HG02973 (cell line): ENCODE measurements at regions not wholly inside any gene's neighbourhood (a gene's known extent, or its start where the extent isn't known, plus 50 kb on each side); places are given as distances from the start of the nearest gene placed in this dataset.
A peak's percentile ranks its signal among the peaks of the same experiment; 100 is the strongest.

ENCODE experiments used
- ATAC-seq: cut with Tn5 transposase; IDR thresholded peaks from one replicate; pipeline ENCODE4 v1.9.1; 2021; ENCODE audit warnings: moderate library complexity; ENCODE audit not compliant: unreplicated experiment

DNA sequence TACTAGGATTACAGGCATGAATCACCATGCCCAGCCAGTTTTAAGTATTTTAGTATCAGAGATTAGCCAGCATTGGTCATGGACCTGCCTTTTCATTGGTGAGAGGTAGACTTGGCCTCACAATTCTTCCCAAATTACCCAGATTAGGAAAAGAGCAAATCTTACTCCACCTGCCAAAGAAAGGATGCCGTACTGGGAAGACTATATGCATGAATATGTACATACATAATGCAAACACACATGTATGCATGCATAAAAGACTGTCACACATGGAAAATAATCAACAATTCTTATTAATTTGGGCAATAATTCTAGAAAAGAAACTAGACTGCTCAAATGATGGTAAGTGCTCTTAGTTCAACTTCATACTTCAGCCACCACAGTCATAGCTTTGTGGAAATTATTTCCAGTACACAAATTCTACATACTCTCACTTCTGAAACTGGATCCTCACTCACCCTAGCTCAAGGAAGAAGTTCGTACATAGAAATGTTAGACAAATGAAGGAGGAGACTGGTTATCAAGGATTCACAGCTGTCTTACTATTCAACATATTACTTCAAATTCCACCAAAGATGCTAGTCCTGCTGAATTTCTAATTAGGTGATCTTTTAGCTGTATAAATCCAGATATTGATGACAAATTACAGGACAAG is 73.7 kb downstream of the MINAR2 start:
- ATAC-seq: no peak

DNA sequence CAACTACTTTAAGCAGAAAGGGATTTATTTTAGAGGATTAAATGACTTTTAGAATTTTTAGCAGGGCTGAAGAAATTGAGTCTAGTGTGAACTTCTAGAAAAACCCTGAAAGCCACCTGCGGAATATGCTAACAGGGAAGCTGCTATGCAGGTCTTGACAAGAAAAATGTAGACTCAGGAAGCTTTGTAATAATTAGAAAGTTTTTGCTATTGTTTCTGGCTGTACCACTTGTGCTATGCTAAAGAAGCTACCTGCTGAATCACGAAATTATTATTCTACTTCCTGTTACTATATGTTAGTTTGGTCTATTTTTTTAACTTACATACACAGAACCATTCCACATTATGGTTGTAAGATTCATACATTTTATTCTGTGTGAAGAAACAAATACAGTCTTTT is 74.0 kb upstream of the CHSY3 start:
- ATAC-seq: no peak

- ATAC-seq: no peak
These were observed 67.9 kb upstream of the CHSY3 start for GRCh38 chr5:129836321-129836720.

- no peak for ATAC-seq
These were observed 59.5 kb upstream of the CHSY3 start for GRCh38 chr5:129844764-129845163.

DNA sequence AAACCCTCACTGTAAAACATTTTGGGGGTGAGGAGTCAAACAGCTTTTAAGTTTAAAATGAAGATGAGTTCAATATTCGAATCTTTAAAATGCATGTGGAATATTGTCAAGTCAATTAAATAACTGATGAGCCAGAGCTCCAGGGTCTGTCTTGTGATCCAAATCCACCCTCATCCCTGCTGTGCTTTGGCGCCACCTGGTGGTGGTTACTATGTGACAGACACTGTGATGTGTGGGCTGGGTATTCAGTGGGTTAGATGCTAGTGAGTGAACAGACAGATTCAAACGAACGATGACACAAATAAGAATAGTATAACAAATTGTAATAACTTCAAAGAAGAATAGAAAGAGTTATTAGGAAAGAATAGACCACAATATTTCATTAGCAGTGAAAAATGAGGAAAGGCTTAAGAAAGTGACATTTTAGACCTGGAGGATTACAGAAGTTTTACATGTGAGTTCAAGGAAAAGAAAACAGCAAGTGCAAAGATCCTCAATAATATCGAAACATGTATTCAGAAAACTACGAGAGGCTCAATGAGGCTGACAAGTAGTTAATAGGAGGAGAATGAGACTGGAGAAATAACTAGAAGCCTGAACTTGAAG is 51.4 kb upstream of the CHSY3 start:
- ATAC-seq: peak; percentile 99

DNA sequence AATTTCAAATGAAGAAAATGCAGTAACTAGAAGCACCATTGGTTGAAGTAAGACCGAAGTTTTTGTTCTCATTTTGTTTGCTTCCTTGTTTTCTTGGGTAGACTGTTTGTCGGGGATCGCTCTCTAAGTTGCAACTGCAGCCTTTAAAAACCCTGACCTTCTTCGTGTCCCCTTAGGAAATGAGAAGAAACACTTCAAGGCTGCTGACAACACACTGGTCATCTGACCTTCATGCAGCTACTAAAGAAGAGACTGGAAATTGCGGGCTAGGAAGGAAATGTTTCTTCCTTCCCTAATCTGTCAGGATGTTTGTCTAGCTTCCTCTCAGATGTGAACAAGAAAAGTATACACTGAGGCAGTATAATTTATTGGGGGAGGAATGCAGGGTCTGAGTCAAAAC is 50.7 kb upstream of the CHSY3 start:
- ATAC-seq: no peak
